ENCODE measurements at regions not wholly inside any gene's neighbourhood (a gene's known extent, or its start where the extent isn't known, plus 50 kb on each side); places are given as distances from the start of the nearest gene placed in this dataset.

DNA sequence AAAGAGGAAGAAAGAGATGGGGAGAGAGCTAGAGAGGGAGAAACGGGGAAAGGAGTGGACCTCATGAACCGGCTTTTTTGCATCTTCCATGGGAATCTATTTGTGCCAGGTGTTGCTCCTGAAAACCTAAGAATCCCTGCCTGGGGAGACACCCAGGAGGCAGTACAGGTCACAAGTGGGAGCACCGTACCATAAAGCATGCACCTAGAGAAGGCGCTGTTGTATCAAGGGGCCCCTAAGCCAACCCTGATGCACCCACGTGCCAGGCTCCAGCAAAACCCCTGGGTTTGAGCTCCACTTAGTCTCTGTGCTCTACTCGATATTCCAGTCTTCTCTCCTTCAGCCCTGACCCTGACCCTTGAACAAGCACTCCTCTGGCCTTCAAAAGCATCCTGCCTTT lies 233.6 kb downstream of the RRAGC start:
- H3K27me3 Mint-ChIP-seq (ENCODE audit: insufficient read depth, low read depth) = peaks cover 10% of the 10 kb centered on the region

DNA sequence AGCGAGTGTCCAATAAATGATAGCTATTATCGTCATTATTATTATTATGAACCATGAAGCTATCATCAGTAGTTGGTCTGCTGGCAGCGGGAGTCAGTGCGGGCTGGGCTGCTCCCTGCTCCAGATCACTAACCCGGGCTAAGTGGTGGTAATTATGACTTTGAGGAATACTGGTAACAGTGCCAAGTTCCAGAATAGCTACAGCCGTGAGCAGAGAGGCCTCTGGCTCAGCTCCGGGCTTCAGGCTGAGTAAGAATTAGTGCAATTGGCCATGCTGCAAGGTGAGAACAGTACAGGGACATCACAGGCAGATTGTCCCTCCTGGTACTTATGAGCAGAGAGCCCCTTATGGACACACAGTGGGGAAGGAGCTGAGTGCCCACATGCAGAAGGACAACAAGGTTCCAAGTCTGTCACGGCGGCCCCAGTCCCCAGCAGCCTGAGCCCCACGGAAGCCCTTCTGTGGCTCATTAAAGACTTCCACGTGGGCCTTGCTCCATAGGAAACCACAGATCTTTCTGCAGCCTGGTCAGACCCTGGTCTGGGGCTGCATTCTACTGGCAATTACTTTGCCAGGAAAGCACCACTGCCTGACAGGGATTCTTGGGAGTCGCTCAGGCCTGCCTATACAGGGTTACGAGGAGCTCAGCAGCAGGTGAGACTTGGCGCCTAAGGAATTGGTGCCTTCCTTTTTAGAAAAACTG lies 235.1 kb downstream of the RRAGC start:
- no peak overlapping the region for H3K4me3 Mint-ChIP-seq
- Histone ChIP-seq H3K27ac (no peak overlapping the region), H2AFZ (replicated peaks) (no peak overlapping the region), H3K9ac (no peak overlapping the region), H3K4me1 (peaks cover 18% of the 10 kb centered on the region), H3K9me3 (ENCODE audit: low read depth) (no peaks in the 10 kb centered on the region), H3K36me3 (no peaks in the 10 kb centered on the region), H3F3A (ENCODE audit: low read depth) (no peaks in the 10 kb centered on the region), H4K20me1 (ENCODE audit: low read depth) (no peaks in the 10 kb centered on the region), H3K79me2 (ENCODE audit: low read depth) (no peaks in the 10 kb centered on the region), H3K4me3 (no peak overlapping the region), H3K27me3 (no peaks in the 10 kb centered on the region), H3K4me2 (no peak overlapping the region)
- no peaks in the 10 kb centered on the region for H3K36me3 Mint-ChIP-seq
- H3K27ac Mint-ChIP-seq = no peak overlapping the region
- peaks cover 15% of the 10 kb centered on the region for H3K4me1 Mint-ChIP-seq
- TF ChIP-seq, protein P1, sequence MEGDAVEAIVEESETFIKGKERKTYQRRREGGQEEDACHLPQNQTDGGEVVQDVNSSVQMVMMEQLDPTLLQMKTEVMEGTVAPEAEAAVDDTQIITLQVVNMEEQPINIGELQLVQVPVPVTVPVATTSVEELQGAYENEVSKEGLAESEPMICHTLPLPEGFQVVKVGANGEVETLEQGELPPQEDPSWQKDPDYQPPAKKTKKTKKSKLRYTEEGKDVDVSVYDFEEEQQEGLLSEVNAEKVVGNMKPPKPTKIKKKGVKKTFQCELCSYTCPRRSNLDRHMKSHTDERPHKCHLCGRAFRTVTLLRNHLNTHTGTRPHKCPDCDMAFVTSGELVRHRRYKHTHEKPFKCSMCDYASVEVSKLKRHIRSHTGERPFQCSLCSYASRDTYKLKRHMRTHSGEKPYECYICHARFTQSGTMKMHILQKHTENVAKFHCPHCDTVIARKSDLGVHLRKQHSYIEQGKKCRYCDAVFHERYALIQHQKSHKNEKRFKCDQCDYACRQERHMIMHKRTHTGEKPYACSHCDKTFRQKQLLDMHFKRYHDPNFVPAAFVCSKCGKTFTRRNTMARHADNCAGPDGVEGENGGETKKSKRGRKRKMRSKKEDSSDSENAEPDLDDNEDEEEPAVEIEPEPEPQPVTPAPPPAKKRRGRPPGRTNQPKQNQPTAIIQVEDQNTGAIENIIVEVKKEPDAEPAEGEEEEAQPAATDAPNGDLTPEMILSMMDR (IDR thresholded peaks at IDR 0.05) = no peak
- no peak for TF ChIP-seq EZH2 (IDR thresholded peaks at IDR 0.05)
- no peak for TF ChIP-seq EZH2phosphoT487 (IDR thresholded peaks at IDR 0.05)
- peaks cover 10% of the 10 kb centered on the region for H3K27me3 Mint-ChIP-seq (ENCODE audit: insufficient read depth, low read depth)
- peaks cover 2% of the 10 kb centered on the region for H3K9me3 Mint-ChIP-seq
- DNase-seq (ENCODE audit: low spot score) = no peak

More for the DNA sequence above, 233.6 kb downstream of the RRAGC start:
- TF ChIP-seq EZH2phosphoT487 (IDR thresholded peaks at IDR 0.05) (no peak), EZH2 (IDR thresholded peaks at IDR 0.05) (no peak)
- TF ChIP-seq, protein P1 (IDR thresholded peaks at IDR 0.05) = no peak
- Histone ChIP-seq H3K27me3 (no peaks in the 10 kb centered on the region), H3K4me2 (no peak overlapping the region), H3K9ac (no peak overlapping the region), H3K4me3 (no peak overlapping the region), H3K4me1 (peaks cover 16% of the 10 kb centered on the region), H3K79me2 (ENCODE audit: low read depth) (no peaks in the 10 kb centered on the region), H3K27ac (no peak overlapping the region), H3F3A (ENCODE audit: low read depth) (no peaks in the 10 kb centered on the region), H4K20me1 (ENCODE audit: low read depth) (no peaks in the 10 kb centered on the region), H2AFZ (replicated peaks) (no peak overlapping the region), H3K9me3 (ENCODE audit: low read depth) (no peaks in the 10 kb centered on the region), H3K36me3 (no peaks in the 10 kb centered on the region)
- peaks cover 15% of the 10 kb centered on the region for H3K4me1 Mint-ChIP-seq
- no peak overlapping the region for H3K27ac Mint-ChIP-seq
- no peak for DNase-seq (ENCODE audit: low spot score)
- no peaks in the 10 kb centered on the region for H3K36me3 Mint-ChIP-seq
- no peak overlapping the region for H3K4me3 Mint-ChIP-seq
- H3K9me3 Mint-ChIP-seq = peaks cover 10% of the 10 kb centered on the region

DNA sequence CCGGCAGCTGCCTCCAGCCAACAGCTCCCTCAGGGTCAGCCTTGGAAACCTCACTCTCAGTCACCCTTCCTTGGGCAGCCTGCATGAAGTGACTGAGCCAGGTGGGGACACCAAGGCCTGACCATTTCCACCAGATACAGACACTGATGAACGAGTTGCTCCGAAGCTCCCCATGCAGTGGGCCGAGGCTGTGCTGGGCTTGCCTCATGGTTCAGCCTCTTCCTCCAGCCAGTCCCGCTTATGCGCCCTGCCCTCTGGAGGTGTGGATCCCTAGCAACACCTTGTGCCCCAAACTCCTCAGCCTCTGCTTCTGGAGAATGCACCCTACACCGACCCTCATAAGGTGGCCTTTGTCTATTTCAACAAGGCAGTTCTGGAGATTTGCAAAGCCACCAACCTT lies 236.0 kb downstream of the RRAGC start:
- no peak overlapping the region for H3K4me2 ChIP-seq
- H3K27me3 ChIP-seq = no peaks in the 10 kb centered on the region
- H2AFZ ChIP-seq (replicated peaks) = no peak overlapping the region
- peaks cover 13% of the 10 kb centered on the region for H3K27me3 Mint-ChIP-seq (ENCODE audit: insufficient read depth, low read depth)
- H3K9ac ChIP-seq = no peak overlapping the region
- no peak overlapping the region for H3K27ac ChIP-seq
- TF ChIP-seq EZH2 (IDR thresholded peaks at IDR 0.05) = no peak
- TF ChIP-seq, protein P1 (IDR thresholded peaks at IDR 0.05) = no peak
- no peaks in the 10 kb centered on the region for H3K79me2 ChIP-seq (ENCODE audit: low read depth)
- H4K20me1 ChIP-seq (ENCODE audit: low read depth) = no peaks in the 10 kb centered on the region
- no peak overlapping the region for H3K27ac Mint-ChIP-seq
- no peaks in the 10 kb centered on the region for H3K36me3 ChIP-seq
- no peaks in the 10 kb centered on the region for H3K9me3 ChIP-seq (ENCODE audit: low read depth)
- DNase-seq (ENCODE audit: low spot score) = no peak
- peaks cover 27% of the 10 kb centered on the region for H3K4me1 ChIP-seq
- H3F3A ChIP-seq (ENCODE audit: low read depth) = no peaks in the 10 kb centered on the region
- H3K4me3 Mint-ChIP-seq = no peak overlapping the region
- H3K36me3 Mint-ChIP-seq = no peaks in the 10 kb centered on the region
- no peak overlapping the region for H3K4me3 ChIP-seq
- peaks cover 20% of the 10 kb centered on the region for H3K4me1 Mint-ChIP-seq
- H3K9me3 Mint-ChIP-seq = no peaks in the 10 kb centered on the region
